Natural killer cell (primary cell): ENCODE measurements at regions not wholly inside any gene's neighbourhood (a gene's known extent, or its start where the extent isn't known, plus 50 kb on each side); places are given as distances from the start of the nearest gene placed in this dataset.

ENCODE experiments used
- ATAC-seq, 3 donors: fragments of 150-1000 bp in 2 of 3; fragments of 200-7000 bp in 1 of 3; cut with Tn5 transposase; 1 replicate in 1 of 3; 2 replicates in 2 of 3; pipeline ENCODE4 v1.10.0; 2021; ENCODE audit warnings: mild to moderate bottlenecking in 2 of 3, moderate library complexity in 2 of 3
- DNase-seq, 2 donors: peaks; one replicate each; pipeline versions ENCODE4 v3.0.0 to v3.0.0-alpha.2; 2013 to 2021; ENCODE audit warnings: mixed read lengths in 1 of 2
- H3K27ac ChIP-seq: one replicate; pipeline ENCODE4 v1.5.1; 2013; ENCODE audit warnings: mild to moderate bottlenecking, low read length
- H3K27me3 ChIP-seq: one replicate; pipeline ENCODE4 v1.6.1; 2013; ENCODE audit warnings: low read length; ENCODE audit not compliant: control insufficient read depth, insufficient read depth
- H3K36me3 ChIP-seq: one replicate; pipeline ENCODE4 v1.6.1; 2013; ENCODE audit warnings: low read length; ENCODE audit not compliant: control insufficient read depth, insufficient read depth
- H3K4me1 ChIP-seq: one replicate; pipeline ENCODE4 v1.6.1; 2013; ENCODE audit warnings: low read length; ENCODE audit not compliant: control insufficient read depth, insufficient read depth
- H3K4me3 ChIP-seq: one replicate; pipeline ENCODE4 v1.5.1; 2013; ENCODE audit warnings: low read length
- H3K9me3 ChIP-seq: one replicate; pipeline ENCODE4 v1.6.1; 2013; ENCODE audit warnings: low read length; ENCODE audit not compliant: control insufficient read depth, insufficient read depth
- H3K27ac Mint-ChIP-seq, 2 donors: one replicate each; pipeline ENCODE4 v1.8.0; 2022; ENCODE audit warnings: mild to moderate bottlenecking in 2 of 2, mixed read lengths in 2 of 2, moderate library complexity in 1 of 2
- H3K27me3 Mint-ChIP-seq, 2 donors: one replicate each; pipeline ENCODE4 v1.8.0; 2022; ENCODE audit warnings: low read depth in 2 of 2, mixed read lengths in 2 of 2
- H3K36me3 Mint-ChIP-seq: one replicate; pipeline ENCODE4 v1.8.0; 2022; ENCODE audit warnings: mixed read lengths
- H3K4me1 Mint-ChIP-seq, 2 donors: one replicate each; pipeline ENCODE4 v1.8.0; 2022; ENCODE audit warnings: mixed read lengths in 2 of 2
- H3K4me3 Mint-ChIP-seq: one replicate; pipeline ENCODE4 v1.8.0; 2022; ENCODE audit warnings: mild to moderate bottlenecking, moderate library complexity, mixed read lengths
- H3K9me3 Mint-ChIP-seq, 2 donors: one replicate each; pipeline ENCODE4 v1.8.0; 2022; ENCODE audit warnings: mixed read lengths in 2 of 2
- WGBS: methylation state at CpG from one replicate; pipeline ENCODE4 v1.1.7; 2013; ENCODE audit warnings: missing lambda C conversion rate; ENCODE audit not compliant: insufficient coverage; 5-methylcytosine and 5-hydroxymethylcytosine counted together
- intact Hi-C: fragments of 100-400 bp; cut with micrococcal nuclease; formaldehyde crosslinking; loops from one replicate; pipeline ENCODE4 v1.14.2; 2022
- TF ChIP-seq, protein P1 (sequence below): fragments of 200-600 bp; IDR thresholded peaks from one replicate; pipeline ENCODE4 v1.8.0; 2022; ENCODE audit warnings: antibody characterized with exemption

DNA sequence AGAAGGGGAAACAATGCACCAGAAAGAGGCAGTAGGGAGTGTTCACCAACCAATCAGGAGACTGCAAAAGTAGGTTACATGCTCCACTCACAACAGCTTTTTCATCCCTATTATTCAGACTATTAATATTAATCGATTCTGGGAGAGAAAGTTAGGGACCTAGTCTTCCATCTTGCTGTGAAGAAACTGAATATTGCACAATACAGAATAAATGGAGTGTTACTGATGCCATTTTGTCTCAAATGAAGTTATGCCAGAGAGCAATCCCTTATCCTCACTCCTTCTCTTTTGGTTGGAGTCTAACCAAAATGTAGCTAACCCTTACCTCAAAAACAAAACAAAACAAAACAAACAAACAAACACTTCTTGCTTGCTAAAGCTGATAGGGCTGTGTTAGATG lies 1120.9 kb upstream of the GYPC start:
- Mint-ChIP-seq H3K9me3 (peaks cover 7 to 17% of the 10 kb centered on the region in 2 donors), H3K4me3 (no peak overlapping the region), H3K27me3 (no peaks in the 10 kb centered on the region), H3K36me3 (no peaks in the 10 kb centered on the region), H3K27ac (no peak overlapping the region), H3K4me1 (no peaks in the 10 kb centered on the region)
- no peak for DNase-seq
- WGBS, result no CpG with 5 or more reads among the region's 1 CpG
- Histone ChIP-seq H3K27ac (no peak overlapping the region), H3K4me1 (no peaks in the 10 kb centered on the region), H3K27me3 (no peaks in the 10 kb centered on the region), H3K4me3 (no peak overlapping the region), H3K36me3 (no peaks in the 10 kb centered on the region), H3K9me3 (no peaks in the 10 kb centered on the region)
- no peak for ATAC-seq
- TF ChIP-seq, protein P1, sequence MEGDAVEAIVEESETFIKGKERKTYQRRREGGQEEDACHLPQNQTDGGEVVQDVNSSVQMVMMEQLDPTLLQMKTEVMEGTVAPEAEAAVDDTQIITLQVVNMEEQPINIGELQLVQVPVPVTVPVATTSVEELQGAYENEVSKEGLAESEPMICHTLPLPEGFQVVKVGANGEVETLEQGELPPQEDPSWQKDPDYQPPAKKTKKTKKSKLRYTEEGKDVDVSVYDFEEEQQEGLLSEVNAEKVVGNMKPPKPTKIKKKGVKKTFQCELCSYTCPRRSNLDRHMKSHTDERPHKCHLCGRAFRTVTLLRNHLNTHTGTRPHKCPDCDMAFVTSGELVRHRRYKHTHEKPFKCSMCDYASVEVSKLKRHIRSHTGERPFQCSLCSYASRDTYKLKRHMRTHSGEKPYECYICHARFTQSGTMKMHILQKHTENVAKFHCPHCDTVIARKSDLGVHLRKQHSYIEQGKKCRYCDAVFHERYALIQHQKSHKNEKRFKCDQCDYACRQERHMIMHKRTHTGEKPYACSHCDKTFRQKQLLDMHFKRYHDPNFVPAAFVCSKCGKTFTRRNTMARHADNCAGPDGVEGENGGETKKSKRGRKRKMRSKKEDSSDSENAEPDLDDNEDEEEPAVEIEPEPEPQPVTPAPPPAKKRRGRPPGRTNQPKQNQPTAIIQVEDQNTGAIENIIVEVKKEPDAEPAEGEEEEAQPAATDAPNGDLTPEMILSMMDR, result no peak
- intact Hi-C loops, result no loop called here

DNA sequence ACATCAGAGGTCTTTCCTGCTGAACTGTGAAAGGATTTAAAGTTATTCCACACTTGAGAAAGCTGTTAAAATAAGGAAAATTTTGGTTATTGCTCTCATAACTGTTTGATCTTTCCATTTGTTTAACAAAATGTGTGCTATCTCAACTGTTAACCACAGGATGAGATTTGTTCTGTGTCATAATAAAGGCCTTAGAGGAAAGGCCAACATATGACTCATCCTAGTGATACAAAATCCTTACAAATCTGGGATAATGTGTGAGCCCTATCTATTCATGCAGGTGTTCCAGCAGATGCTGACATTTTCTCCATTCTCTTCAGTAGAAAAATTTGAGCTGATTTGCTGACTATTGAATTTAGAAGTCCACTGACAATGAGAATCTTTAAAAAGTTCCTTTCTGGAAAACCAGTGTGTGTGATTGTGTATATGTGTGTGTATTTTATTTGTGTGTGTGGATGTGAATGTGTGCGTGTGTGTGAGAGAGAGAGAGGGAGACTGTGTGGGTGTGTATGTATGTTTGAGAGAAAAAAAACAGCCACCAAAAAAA lies 1111.9 kb upstream of the GYPC start:
- H3K4me3 ChIP-seq, result no peak overlapping the region

DNA sequence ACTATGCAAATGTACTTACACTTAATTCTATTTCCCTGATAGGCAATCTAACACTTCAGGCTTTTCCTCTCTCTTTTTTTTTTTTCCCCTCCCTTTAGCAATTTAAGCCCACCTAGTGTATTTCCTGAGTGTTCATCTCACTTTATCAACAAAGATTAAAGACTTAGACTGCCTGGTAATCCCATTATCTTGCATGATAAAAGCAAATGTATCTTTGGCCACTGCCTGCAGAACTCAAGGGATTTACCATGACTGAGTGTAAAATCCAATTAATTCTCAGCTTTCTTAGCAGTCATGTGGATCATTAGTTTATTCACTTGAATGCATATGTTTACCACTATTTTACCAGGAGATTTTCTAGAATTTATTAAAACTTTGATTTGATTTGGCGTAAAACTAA lies 1102.2 kb upstream of the GYPC start:
- TF ChIP-seq, protein P1, result no peak
- no peak for ATAC-seq
- H3K36me3 ChIP-seq, result no peaks in the 10 kb centered on the region
- Mint-ChIP-seq H3K9me3 (peaks cover 18 to 23% of the 10 kb centered on the region in 2 donors), H3K27ac (no peak overlapping the region), H3K36me3 (no peaks in the 10 kb centered on the region), H3K4me1 (no peaks in the 10 kb centered on the region), H3K27me3 (no peaks in the 10 kb centered on the region), H3K4me3 (no peak overlapping the region)
- intact Hi-C loops, result no loop called here
- no peak overlapping the region for H3K4me3 ChIP-seq
- no CpG with 5 or more reads among the region's 1 CpG for WGBS
- H3K27ac ChIP-seq, result no peak overlapping the region
- no peak for DNase-seq
- peaks cover 3% of the 10 kb centered on the region for H3K9me3 ChIP-seq
- H3K27me3 ChIP-seq, result no peaks in the 10 kb centered on the region
- no peaks in the 10 kb centered on the region for H3K4me1 ChIP-seq

More for the DNA sequence above, 1111.9 kb upstream of the GYPC start:
- DNase-seq (no peak), ATAC-seq (no peak)
- H3K4me3 Mint-ChIP-seq, result no peak overlapping the region
- 83% methylated on average over 1 of the region's 1 CpG for WGBS
- TF ChIP-seq, protein P1, result no peak
- Histone ChIP-seq H3K27me3 (no peaks in the 10 kb centered on the region), H3K4me1 (no peaks in the 10 kb centered on the region), H3K36me3 (no peaks in the 10 kb centered on the region), H3K27ac (no peak overlapping the region), H3K9me3 (no peaks in the 10 kb centered on the region)
- no peaks in the 10 kb centered on the region for H3K27me3 Mint-ChIP-seq
- peaks cover 8 to 18% of the 10 kb centered on the region in 2 donors for H3K9me3 Mint-ChIP-seq
- intact Hi-C loops, result no loop called here
- H3K27ac Mint-ChIP-seq, result no peak overlapping the region
- H3K36me3 Mint-ChIP-seq, result no peaks in the 10 kb centered on the region
- no peaks in the 10 kb centered on the region for H3K4me1 Mint-ChIP-seq

DNA sequence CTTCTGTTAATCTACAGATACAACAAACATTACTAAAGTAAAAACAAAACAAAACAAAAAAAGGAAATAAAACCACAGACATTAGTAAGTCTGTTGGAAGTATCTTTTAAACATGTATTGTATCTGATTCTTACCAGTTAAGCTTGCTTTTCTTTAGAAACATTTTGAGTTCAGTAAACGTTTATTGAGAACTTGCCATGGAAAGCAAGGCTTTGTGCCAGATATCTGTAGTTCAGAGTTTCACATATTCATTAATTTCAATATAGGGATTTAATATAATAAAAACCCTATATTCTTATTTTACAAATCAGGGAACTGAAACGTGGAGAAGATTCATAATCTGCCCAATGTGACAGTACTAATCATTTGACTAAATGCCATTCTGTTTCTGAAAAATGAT lies 1101.0 kb upstream of the GYPC start:
- no CpG with 5 or more reads among the region's 2 CpGs for WGBS
- intact Hi-C loops, result no loop called here

More for the DNA sequence above, 1101.0 kb upstream of the GYPC start:
- no peaks in the 10 kb centered on the region for H3K36me3 ChIP-seq
- H3K27ac ChIP-seq, result no peak overlapping the region
- H3K9me3 Mint-ChIP-seq, result peaks cover 16 to 17% of the 10 kb centered on the region in 2 donors
- no peaks in the 10 kb centered on the region for H3K4me1 ChIP-seq
- TF ChIP-seq, protein P1, result no peak
- peaks cover 3% of the 10 kb centered on the region for H3K9me3 ChIP-seq
- no peak overlapping the region for H3K27ac Mint-ChIP-seq
- H3K27me3 ChIP-seq, result no peaks in the 10 kb centered on the region
- H3K4me1 Mint-ChIP-seq, result no peaks in the 10 kb centered on the region
- ATAC-seq (no peak), DNase-seq (no peak)
- no peaks in the 10 kb centered on the region for H3K36me3 Mint-ChIP-seq
- no peaks in the 10 kb centered on the region for H3K27me3 Mint-ChIP-seq
- no peak overlapping the region for H3K4me3 ChIP-seq
- H3K4me3 Mint-ChIP-seq, result no peak overlapping the region
